DND-41 (cell line): ENCODE measurements at regions not wholly inside any gene's neighbourhood (a gene's known extent, or its start where the extent isn't known, plus 50 kb on each side); places are given as distances from the start of the nearest gene placed in this dataset.

ENCODE experiments used
- ATAC-seq: fragments of 200-7000 bp; cut with Tn5 transposase; 3 replicates; pipeline ENCODE4 v1.9.1; 2021; ENCODE audit warnings: low read depth; ENCODE audit not compliant: insufficient read depth
- DNase-seq: peaks from one replicate; pipeline ENCODE4 v3.0.0-alpha.2; 2020
- H2AFZ ChIP-seq: 2 replicates; pipeline ENCODE4 v1.6.0; 2012; ENCODE audit warnings: low read depth, low read length
- H3K27ac ChIP-seq: 2 replicates; pipeline ENCODE4 v1.5.1; 2012; ENCODE audit warnings: low read length, inconsistent platforms
- H3K27me3 ChIP-seq: fragments of 200-600 bp; sonication (generic); 2 replicates; pipeline ENCODE4 v1.6.0; 2012; ENCODE audit warnings: low read length, mild to moderate bottlenecking, inconsistent platforms; ENCODE audit not compliant: insufficient read depth, poor library complexity
- H3K36me3 ChIP-seq: 2 replicates; pipeline ENCODE4 v1.5.1; 2012; ENCODE audit warnings: low read length, inconsistent platforms; ENCODE audit not compliant: insufficient read depth
- H3K4me1 ChIP-seq: 2 replicates; pipeline ENCODE4 v1.5.1; 2012; ENCODE audit warnings: mild to moderate bottlenecking, low read length; ENCODE audit not compliant: insufficient read depth
- H3K4me2 ChIP-seq: 2 replicates; pipeline ENCODE4 v1.6.0; 2012; ENCODE audit warnings: mild to moderate bottlenecking, moderate library complexity, low read length, inconsistent platforms; ENCODE audit not compliant: insufficient read depth
- H3K4me3 ChIP-seq, 2 experiments: fragments of 200-600 bp in 1 of 2; shearing (Covaris generic) in 1 of 2; 2 replicates each; pipeline ENCODE4 v1.5.1; 2012 to 2016; ENCODE audit warnings: inconsistent platforms in 2 of 2, low read length in 2 of 2, mild to moderate bottlenecking in 2 of 2, low read depth in 1 of 2, moderate library complexity in 1 of 2
- H3K79me2 ChIP-seq: 2 replicates; pipeline ENCODE4 v1.6.0; 2012; ENCODE audit warnings: low read length, inconsistent platforms; ENCODE audit not compliant: insufficient read depth
- H3K9ac ChIP-seq: 2 replicates; pipeline ENCODE4 v1.6.0; 2012; ENCODE audit warnings: low read depth, mild to moderate bottlenecking, inconsistent platforms, low read length, moderate library complexity
- H3K9me3 ChIP-seq: 2 replicates; pipeline ENCODE4 v1.5.1; 2012; ENCODE audit warnings: low read length, moderate library complexity, mild to moderate bottlenecking, inconsistent platforms; ENCODE audit not compliant: insufficient read depth, severe bottlenecking
- H4K20me1 ChIP-seq: 2 replicates; pipeline ENCODE4 v1.6.0; 2012; ENCODE audit warnings: low read length; ENCODE audit not compliant: insufficient read depth
- CTCF ChIP-seq: IDR thresholded peaks from 2 replicates; pipeline ENCODE4 v1.5.1; 2012; ENCODE audit warnings: borderline replicate concordance, low read length, moderate library complexity, mild to moderate bottlenecking; ENCODE audit not compliant: poor library complexity, severe bottlenecking; ENCODE audit errors: extremely low read depth
- EZH2 ChIP-seq: IDR thresholded peaks from 3 replicates; pipeline ENCODE4 v1.6.1; 2012; ENCODE audit warnings: borderline replicate concordance, low read depth, mild to moderate bottlenecking, moderate library complexity, low read length, inconsistent platforms; ENCODE audit not compliant: severe bottlenecking

GRCh38 chr6:139920776-139921100 lies 546.3 kb upstream of the CITED2 start:
- Histone ChIP-seq H2AFZ (no peak overlapping the region), H3K4me3 (no peak overlapping the region), H3K79me2 (no peaks in the 10 kb centered on the region), H3K9ac (no peak overlapping the region), H3K9me3 (no peaks in the 10 kb centered on the region), H3K27ac (no peak overlapping the region), H3K4me1 (no peaks in the 10 kb centered on the region), H3K36me3 (no peaks in the 10 kb centered on the region), H3K27me3 (no peaks in the 10 kb centered on the region), H4K20me1 (no peaks in the 10 kb centered on the region), H3K4me2 (no peak overlapping the region)
- no peak for TF ChIP-seq EZH2
- TF ChIP-seq CTCF, result no peak
- ATAC-seq (no peak), DNase-seq (no peak)

- Histone ChIP-seq H3K27ac (no peak overlapping the region), H3K79me2 (no peaks in the 10 kb centered on the region), H3K9me3 (no peaks in the 10 kb centered on the region), H3K4me1 (no peaks in the 10 kb centered on the region), H3K9ac (no peak overlapping the region), H2AFZ (no peak overlapping the region), H4K20me1 (no peaks in the 10 kb centered on the region), H3K27me3 (no peaks in the 10 kb centered on the region), H3K36me3 (no peaks in the 10 kb centered on the region), H3K4me2 (no peak overlapping the region), H3K4me3 (no peak overlapping the region)
- ATAC-seq (no peak), DNase-seq (no peak)
- TF ChIP-seq CTCF, result no peak
- TF ChIP-seq EZH2, result no peak
Observed at GRCh38 chr6:139920027-139920775, 545.8 kb upstream of the CITED2 start.

GRCh38 chr6:139919107-139920026 lies 544.9 kb upstream of the CITED2 start:
- Histone ChIP-seq H3K4me1 (no peaks in the 10 kb centered on the region), H3K9me3 (no peaks in the 10 kb centered on the region), H3K27ac (no peak overlapping the region), H2AFZ (no peak overlapping the region; the same call in 1 of the 2 replicates), H3K27me3 (no peaks in the 10 kb centered on the region), H4K20me1 (no peaks in the 10 kb centered on the region), H3K9ac (no peak overlapping the region), H3K36me3 (no peaks in the 10 kb centered on the region), H3K4me2 (no peak overlapping the region), H3K4me3 (no peak overlapping the region), H3K79me2 (no peaks in the 10 kb centered on the region)
- ATAC-seq, result no peak
- no peak for DNase-seq
- TF ChIP-seq CTCF (no peak), EZH2 (no peak)
